ENCODE measurements at regions not wholly inside any gene's neighbourhood (a gene's known extent, or its start where the extent isn't known, plus 50 kb on each side); places are given as distances from the start of the nearest gene placed in this dataset.

DNA sequence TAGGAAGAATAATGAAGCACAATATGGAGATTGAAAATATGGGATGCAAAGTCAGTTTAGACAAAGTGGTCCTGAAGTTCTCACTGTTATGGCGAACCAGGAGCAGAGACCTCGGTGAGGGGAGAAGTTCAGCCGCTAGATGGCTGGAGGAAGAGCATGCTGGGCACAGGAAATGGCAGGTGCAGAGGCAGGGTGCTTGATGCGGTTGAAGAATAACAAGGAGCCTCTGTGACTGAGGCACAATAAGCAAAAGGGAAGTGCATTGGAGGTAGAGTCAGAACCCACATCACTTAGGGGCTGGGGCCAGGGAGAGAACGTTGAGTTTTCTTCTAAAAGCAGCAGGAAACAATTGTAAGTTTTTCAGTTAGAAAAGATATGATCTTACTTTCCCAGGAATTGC lies 1725.2 kb downstream of the EFNB2 start:
- Histone ChIP-seq H3K4me1 (no peaks in the 10 kb centered on the region), H3K27me3 (no peaks in the 10 kb centered on the region), H3K27ac (no peak overlapping the region), H3K36me3 (no peaks in the 10 kb centered on the region), H3K4me3 (no peak overlapping the region), H3K9me3 (no peaks in the 10 kb centered on the region)
- TF ChIP-seq CTCF (IDR thresholded peaks at IDR 0.05), result no peak
- DNase-seq (ENCODE audit: low spot score), result no peak

- TF ChIP-seq CTCF (IDR thresholded peaks at IDR 0.05), result no peak
- Histone ChIP-seq H3K9me3 (no peaks in the 10 kb centered on the region), H3K27ac (no peak overlapping the region), H3K27me3 (no peaks in the 10 kb centered on the region), H3K4me3 (no peak overlapping the region), H3K36me3 (no peaks in the 10 kb centered on the region), H3K4me1 (no peaks in the 10 kb centered on the region)
- DNase-seq (ENCODE audit: low spot score), result no peak
Observed at GRCh38 chr13:104809483-104809882, 1726.0 kb downstream of the EFNB2 start.

DNA sequence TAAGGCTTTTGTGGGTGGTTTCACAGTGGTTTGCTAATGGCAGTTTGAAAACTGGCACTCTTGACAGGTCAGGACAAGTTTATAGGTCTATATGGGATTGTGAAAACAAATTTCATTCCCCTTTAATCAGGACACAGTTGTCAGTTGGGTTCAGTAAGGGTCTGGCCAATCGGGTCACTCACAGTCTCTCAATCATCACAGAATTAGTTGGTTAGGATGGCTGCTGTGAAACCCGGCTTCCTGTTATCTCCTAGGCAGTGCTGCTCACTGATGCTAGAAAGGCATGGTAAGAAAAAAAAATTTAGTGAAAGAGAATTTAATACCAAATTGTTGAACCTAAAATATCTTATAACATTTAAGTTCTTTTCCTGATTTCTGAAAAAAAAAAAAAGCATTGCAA lies 1730.1 kb downstream of the EFNB2 start:
- Histone ChIP-seq H3K4me1 (no peaks in the 10 kb centered on the region), H3K9me3 (no peaks in the 10 kb centered on the region), H3K36me3 (no peaks in the 10 kb centered on the region), H3K27ac (no peak overlapping the region), H3K27me3 (no peaks in the 10 kb centered on the region), H3K4me3 (no peak overlapping the region)
- DNase-seq (ENCODE audit: low spot score), result no peak
- no peak for TF ChIP-seq CTCF (IDR thresholded peaks at IDR 0.05)

DNA sequence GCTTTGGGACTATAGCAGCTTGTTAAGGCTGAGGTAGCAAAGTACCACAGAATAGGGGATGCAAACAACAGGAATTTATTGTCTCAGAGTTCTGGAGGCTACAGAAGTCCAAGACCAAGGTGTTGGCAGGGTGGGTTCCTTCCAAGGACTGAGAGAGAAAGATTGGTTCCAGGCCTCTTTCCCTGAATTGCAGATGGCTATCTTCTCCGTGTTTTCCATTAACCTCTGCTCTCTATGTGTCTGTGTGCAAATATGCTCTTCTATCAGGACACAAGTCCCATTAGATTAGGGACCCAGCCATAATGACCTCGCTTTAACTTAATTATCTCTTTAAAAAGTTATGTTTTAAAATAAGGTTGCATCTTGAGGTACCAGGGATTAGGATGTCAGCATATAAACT lies 1732.9 kb upstream of the SLC10A2 start:
- Histone ChIP-seq H3K9me3 (no peaks in the 10 kb centered on the region), H3K4me1 (no peaks in the 10 kb centered on the region), H3K36me3 (no peaks in the 10 kb centered on the region), H3K4me3 (no peak overlapping the region), H3K27ac (no peak overlapping the region), H3K27me3 (no peaks in the 10 kb centered on the region)
- no peak for DNase-seq (ENCODE audit: low spot score)
- TF ChIP-seq CTCF (IDR thresholded peaks at IDR 0.05), result no peak

DNA sequence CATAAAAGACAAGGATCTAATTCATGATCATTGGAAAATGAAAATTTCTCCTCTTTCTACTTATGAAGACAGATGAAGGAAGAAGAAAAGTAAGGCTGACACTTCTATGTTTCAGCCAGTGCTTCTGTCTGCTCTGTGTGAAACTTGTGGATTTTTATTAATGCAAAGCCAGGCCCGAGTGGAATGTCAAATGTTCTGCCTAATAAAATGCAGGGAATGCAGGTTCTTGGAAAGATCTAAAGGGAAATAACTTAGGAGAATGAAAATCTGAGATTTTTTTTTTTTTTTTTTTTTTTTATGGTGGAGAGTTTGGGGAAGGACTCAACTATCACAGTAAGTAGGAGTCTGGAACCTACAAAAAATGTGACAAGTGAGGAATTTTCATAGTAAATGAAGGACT lies 1732.3 kb upstream of the SLC10A2 start:
- DNase-seq (ENCODE audit: low spot score), result no peak
- TF ChIP-seq CTCF (IDR thresholded peaks at IDR 0.05), result no peak
- Histone ChIP-seq H3K4me1 (no peaks in the 10 kb centered on the region), H3K4me3 (no peak overlapping the region), H3K36me3 (no peaks in the 10 kb centered on the region), H3K27me3 (no peaks in the 10 kb centered on the region), H3K27ac (no peak overlapping the region), H3K9me3 (no peaks in the 10 kb centered on the region)

- H3K27me3 ChIP-seq, result no peaks in the 10 kb centered on the region
- no peaks in the 10 kb centered on the region for H3K36me3 ChIP-seq
- no peak overlapping the region for H3K4me3 ChIP-seq
- DNase-seq (ENCODE audit: low spot score), result no peak
- TF ChIP-seq CTCF (IDR thresholded peaks at IDR 0.05), result no peak
- H3K9me3 ChIP-seq, result no peaks in the 10 kb centered on the region
- H3K27ac ChIP-seq, result no peak overlapping the region
- no peaks in the 10 kb centered on the region for H3K4me1 ChIP-seq
Observed at GRCh38 chr13:104796581-104796980, 1730.4 kb upstream of the SLC10A2 start.

Measured in right atrium auricular region (tissue), 2 donors.